ENCODE measurements at regions not wholly inside any gene's neighbourhood (a gene's known extent, or its start where the extent isn't known, plus 50 kb on each side); places are given as distances from the start of the nearest gene placed in this dataset.
"Not testable (repeated sequence)": the region's sequence is repeated elsewhere in the genome, so short reads cannot be mapped to it uniquely, and the experiment has no call there.

DNA sequence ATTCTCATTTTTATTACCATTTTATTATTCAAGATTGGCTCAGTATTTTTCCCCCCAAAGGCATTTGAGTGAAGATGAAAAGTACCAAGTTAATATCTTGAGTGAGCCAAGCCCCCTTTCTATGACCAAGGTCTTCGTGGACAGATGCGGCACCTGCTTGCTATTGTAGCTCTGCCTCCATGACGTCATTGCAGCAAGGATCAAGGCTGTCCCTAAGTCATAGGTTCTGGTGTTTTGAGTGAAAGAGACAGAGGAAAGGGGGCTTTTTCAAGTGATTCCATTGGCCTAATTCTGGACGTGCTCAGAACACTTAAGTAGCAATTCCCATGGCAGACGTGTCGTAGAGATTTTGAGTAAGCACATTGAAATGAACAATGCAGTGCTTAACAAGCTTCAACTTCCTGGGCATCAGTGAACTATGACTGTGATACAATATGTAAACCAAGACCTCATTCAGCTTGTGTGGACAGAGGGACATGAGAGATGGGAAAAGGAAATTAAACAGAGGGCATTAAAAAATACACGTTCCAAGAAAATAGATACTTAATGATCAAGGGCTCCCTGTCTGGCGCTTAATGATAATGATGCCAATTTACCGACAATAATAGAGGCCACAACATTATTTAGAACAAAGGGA, 248.7 kb upstream of the NPVF start:
- ChIA-PET CTCF (no interaction called here), POLR2A (no interaction called here)
- Histone ChIP-seq H3K27ac (ENCODE audit: low read depth, low read length) (no peak overlapping the region), H3K27me3 (ENCODE audit: control insufficient read depth, insufficient read depth, low read length) (no peaks in the 10 kb centered on the region), H3K9me3 (ENCODE audit: control insufficient read depth, insufficient read depth, low read length) (no peaks in the 10 kb centered on the region), H3K4me3 (ENCODE audit: low read depth, low read length) (no peak overlapping the region)
- TF ChIP-seq, protein P1, sequence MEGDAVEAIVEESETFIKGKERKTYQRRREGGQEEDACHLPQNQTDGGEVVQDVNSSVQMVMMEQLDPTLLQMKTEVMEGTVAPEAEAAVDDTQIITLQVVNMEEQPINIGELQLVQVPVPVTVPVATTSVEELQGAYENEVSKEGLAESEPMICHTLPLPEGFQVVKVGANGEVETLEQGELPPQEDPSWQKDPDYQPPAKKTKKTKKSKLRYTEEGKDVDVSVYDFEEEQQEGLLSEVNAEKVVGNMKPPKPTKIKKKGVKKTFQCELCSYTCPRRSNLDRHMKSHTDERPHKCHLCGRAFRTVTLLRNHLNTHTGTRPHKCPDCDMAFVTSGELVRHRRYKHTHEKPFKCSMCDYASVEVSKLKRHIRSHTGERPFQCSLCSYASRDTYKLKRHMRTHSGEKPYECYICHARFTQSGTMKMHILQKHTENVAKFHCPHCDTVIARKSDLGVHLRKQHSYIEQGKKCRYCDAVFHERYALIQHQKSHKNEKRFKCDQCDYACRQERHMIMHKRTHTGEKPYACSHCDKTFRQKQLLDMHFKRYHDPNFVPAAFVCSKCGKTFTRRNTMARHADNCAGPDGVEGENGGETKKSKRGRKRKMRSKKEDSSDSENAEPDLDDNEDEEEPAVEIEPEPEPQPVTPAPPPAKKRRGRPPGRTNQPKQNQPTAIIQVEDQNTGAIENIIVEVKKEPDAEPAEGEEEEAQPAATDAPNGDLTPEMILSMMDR (IDR thresholded peaks at IDR 0.05; ENCODE audit: low read depth, low read length), result no peak
- no peak for DNase-seq (ENCODE audit: low read depth, low spot score)

DNA sequence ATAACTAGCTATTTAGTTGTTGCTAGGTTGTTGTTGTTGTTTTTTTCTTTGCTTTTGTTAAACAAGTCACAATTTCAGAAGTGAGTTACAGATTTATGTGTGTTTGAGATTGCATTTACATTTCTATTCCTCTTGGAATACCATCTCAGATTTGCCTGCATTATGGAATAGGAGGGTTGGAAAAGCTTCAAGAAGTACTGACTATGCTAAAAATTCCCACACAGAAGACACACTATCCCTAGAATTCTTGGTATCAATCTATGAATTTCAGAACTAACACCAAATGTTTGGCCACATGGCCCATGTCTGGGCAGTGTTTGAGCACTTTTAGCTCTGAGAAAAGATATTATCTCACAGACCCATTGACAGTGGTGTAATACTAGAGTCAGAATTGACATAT, 249.9 kb upstream of the NPVF start:
- H3K4me3 ChIP-seq (ENCODE audit: low read depth, low read length); H3K27ac ChIP-seq (ENCODE audit: low read depth, low read length); H3K27me3 ChIP-seq (ENCODE audit: control insufficient read depth, insufficient read depth, low read length); H3K9me3 ChIP-seq (ENCODE audit: control insufficient read depth, insufficient read depth, low read length); CTCF ChIA-PET; POLR2A ChIA-PET; DNase-seq (ENCODE audit: low read depth, low spot score): not testable (repeated sequence)

DNA sequence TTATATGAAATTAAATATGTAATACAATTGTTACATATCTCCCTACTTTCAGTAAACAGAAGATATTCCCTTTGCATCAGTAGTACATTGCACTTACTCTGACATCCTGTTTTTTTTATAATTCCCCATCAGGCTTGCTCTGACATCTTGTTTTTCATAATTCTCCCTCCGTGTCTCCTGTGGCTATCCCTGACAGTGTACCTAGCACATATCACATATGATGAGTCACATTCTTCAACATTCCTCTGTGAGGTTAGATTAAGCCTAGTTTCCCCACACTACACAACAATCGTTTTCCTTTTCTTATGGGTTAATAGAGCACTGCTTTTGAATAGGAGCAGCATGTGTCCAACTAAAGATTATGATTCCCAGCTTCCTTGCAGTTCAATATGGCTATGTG, 250.6 kb upstream of the NPVF start:
- no peak for DNase-seq (ENCODE audit: low read depth, low spot score)
- TF ChIP-seq, protein P1 (IDR thresholded peaks at IDR 0.05; ENCODE audit: low read depth, low read length), result no peak
- ChIA-PET POLR2A (no interaction called here), CTCF (no interaction called here)
- H3K27ac ChIP-seq (ENCODE audit: low read depth, low read length), result no peak overlapping the region
- no peaks in the 10 kb centered on the region for H3K27me3 ChIP-seq (ENCODE audit: control insufficient read depth, insufficient read depth, low read length)
- no peak overlapping the region for H3K4me3 ChIP-seq (ENCODE audit: low read depth, low read length)
- H3K9me3 ChIP-seq (ENCODE audit: control insufficient read depth, insufficient read depth, low read length), result no peaks in the 10 kb centered on the region

DNA sequence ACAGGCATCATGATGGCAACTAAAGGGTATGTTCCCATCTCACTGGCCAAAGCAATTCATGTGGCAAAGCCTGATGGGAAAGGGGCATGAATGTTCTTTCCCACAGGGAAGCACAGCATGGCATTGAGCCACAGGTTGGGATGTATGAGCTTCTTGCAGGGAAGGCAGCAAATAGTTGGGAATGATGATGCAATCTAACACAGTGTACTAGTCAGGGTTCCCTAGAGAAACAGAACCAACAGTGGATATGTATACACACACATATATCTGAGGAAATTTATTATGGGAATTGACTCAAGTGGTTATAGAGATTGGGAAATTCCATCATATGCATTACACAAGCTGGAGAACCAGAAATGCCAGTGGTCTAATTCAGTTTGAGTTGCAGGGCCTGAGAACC, 253.6 kb upstream of the NPVF start:
- DNase-seq (ENCODE audit: low read depth, low spot score), result no peak
- TF ChIP-seq, protein P1 (IDR thresholded peaks at IDR 0.05; ENCODE audit: low read depth, low read length), result no peak
- no peak overlapping the region for H3K27ac ChIP-seq (ENCODE audit: low read depth, low read length)
- no peaks in the 10 kb centered on the region for H3K27me3 ChIP-seq (ENCODE audit: control insufficient read depth, insufficient read depth, low read length)
- POLR2A ChIA-PET, result no interaction called here
- CTCF ChIA-PET, result interaction anchor here (1.1 kb wide), 1 partner anchor 84 kb away, joined by 3 read pairs; no protein-coding TSS in a partner anchor
- no peaks in the 10 kb centered on the region for H3K9me3 ChIP-seq (ENCODE audit: control insufficient read depth, insufficient read depth, low read length)
- no peak overlapping the region for H3K4me3 ChIP-seq (ENCODE audit: low read depth, low read length)

DNA sequence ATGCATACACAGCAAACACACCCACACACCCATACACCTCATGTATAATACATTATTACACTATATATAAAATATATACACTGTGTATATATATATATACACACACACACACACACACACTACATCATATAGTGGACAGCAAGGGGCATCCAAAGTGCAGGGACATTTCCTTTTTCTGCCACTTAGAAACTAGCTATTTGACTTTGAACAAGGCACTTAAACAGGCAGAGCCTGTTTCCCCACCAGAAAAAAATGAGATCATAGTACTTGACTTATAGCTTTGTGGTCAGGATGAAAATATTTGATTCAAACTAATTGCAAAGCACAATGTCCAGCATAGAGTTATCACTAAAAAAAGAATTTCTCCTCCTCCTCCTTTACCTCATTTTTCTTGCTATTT, 254.3 kb upstream of the NPVF start:
- CTCF ChIA-PET, result interaction anchor here (1.1 kb wide), 1 partner anchor 83 kb away, joined by 3 read pairs; no protein-coding TSS in a partner anchor
- Histone ChIP-seq H3K27ac (ENCODE audit: low read depth, low read length) (no peak overlapping the region), H3K4me3 (ENCODE audit: low read depth, low read length) (no peak overlapping the region), H3K27me3 (ENCODE audit: control insufficient read depth, insufficient read depth, low read length) (no peaks in the 10 kb centered on the region), H3K9me3 (ENCODE audit: control insufficient read depth, insufficient read depth, low read length) (no peaks in the 10 kb centered on the region)
- POLR2A ChIA-PET, result no interaction called here
- no peak for DNase-seq (ENCODE audit: low read depth, low spot score)
- TF ChIP-seq, protein P1 (IDR thresholded peaks at IDR 0.05; ENCODE audit: low read depth, low read length), result no peak

All from AG04450 (cell line).